C4-2B (cell line): ENCODE measurements at regions not wholly inside any gene's neighbourhood (a gene's known extent, or its start where the extent isn't known, plus 50 kb on each side); places are given as distances from the start of the nearest gene placed in this dataset.

ENCODE experiments used
- ZFX ChIP-seq: fragments of 450-650 bp; IDR thresholded peaks from 2 replicates; pipeline ENCODE4 v1.6.1; 2017
- TF ChIP-seq, protein P1 (sequence below): fragments of 450-650 bp; conservative IDR thresholded peaks from 2 replicates; pipeline ENCODE4 v1.5.1; 2017; ENCODE audit warnings: mild to moderate bottlenecking

DNA sequence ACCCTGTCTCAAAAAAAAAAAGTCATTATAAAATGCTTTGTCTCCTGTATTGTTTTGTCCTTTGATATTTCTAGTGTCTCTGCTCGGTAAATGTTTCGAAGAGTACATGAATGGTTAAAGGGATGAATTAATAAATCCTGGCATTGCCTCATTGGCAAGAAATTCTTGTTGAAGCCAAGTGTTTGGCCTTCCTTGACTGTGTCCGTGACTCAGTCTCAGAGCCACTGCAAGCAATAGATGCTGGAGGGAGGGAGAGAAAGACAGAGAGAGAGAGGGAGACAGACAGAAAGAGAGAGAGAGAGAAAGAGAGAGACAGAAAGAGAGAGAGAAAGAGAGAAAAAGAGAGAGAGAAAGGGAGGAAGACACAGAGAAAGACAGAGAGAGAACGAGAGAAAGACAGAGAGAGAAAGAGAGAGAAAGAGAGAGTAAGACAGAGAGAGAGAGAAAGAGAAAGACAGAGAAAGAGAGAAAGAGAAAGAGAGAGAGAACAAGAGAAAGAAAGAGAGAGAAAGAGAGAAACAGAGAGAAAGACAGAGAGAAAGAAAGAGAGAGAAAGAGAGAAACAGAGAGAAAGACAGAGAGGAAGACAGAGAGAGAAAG lies 72.5 kb upstream of the RXRA start:
- TF ChIP-seq, protein P1, sequence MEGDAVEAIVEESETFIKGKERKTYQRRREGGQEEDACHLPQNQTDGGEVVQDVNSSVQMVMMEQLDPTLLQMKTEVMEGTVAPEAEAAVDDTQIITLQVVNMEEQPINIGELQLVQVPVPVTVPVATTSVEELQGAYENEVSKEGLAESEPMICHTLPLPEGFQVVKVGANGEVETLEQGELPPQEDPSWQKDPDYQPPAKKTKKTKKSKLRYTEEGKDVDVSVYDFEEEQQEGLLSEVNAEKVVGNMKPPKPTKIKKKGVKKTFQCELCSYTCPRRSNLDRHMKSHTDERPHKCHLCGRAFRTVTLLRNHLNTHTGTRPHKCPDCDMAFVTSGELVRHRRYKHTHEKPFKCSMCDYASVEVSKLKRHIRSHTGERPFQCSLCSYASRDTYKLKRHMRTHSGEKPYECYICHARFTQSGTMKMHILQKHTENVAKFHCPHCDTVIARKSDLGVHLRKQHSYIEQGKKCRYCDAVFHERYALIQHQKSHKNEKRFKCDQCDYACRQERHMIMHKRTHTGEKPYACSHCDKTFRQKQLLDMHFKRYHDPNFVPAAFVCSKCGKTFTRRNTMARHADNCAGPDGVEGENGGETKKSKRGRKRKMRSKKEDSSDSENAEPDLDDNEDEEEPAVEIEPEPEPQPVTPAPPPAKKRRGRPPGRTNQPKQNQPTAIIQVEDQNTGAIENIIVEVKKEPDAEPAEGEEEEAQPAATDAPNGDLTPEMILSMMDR = no peak
- no peak for TF ChIP-seq ZFX
